Caco-2 (cell line): ENCODE measurements at regions not wholly inside any gene's neighbourhood (a gene's known extent, or its start where the extent isn't known, plus 50 kb on each side); places are given as distances from the start of the nearest gene placed in this dataset.
"Not testable (repeated sequence)": the region's sequence is repeated elsewhere in the genome, so short reads cannot be mapped to it uniquely, and the experiment has no call there.

Experiments
- BruUV-seq: library from RNA; stranded (reverse); fragments of 400-500 nt; replicated peaks from 2 replicates; lab custom pipeline; 2021; lab: Mats Ljungman, UMichigan
- CTCF ChIA-PET: fragments of 300-600 bp; sonication (Branson Sonifier 250); formaldehyde crosslinking; loops from one replicate; lab custom pipeline; 2022; ENCODE audit warnings: antibody characterized with exemption; lab: Charles Lee
- POLR2A ChIA-PET: fragments of 300-600 bp; sonication (Branson Sonifier 250); formaldehyde crosslinking; loops from one replicate; lab custom pipeline; 2022; ENCODE audit warnings: antibody characterized with exemption; lab: Charles Lee
- DNase-seq, 2 experiments: peaks; one replicate each; pipeline versions ENCODE4 v3.0.0 to v3.0.0-alpha.2; 2020 to 2022
- H3K27me3 ChIP-seq: replicated peaks from 2 replicates; pipeline ENCODE4 v1.6.0; 2011; ENCODE audit warnings: low read length; ENCODE audit not compliant: control insufficient read depth, insufficient read depth
- H3K36me3 ChIP-seq: 2 replicates; pipeline ENCODE4 v1.5.1; 2011; ENCODE audit warnings: low read length; ENCODE audit not compliant: control insufficient read depth, insufficient read depth
- H3K4me1 ChIP-seq: fragments of 250-450 bp; sonication (Bioruptor Pico); 2 replicates; pipeline ENCODE4 v1.5.1; 2020; ENCODE audit warnings: mild to moderate bottlenecking
- H3K4me3 ChIP-seq: 2 replicates; pipeline ENCODE4 v1.5.1; 2011; ENCODE audit warnings: low read depth, mild to moderate bottlenecking, control low read depth, low read length
- H3K9me3 ChIP-seq: fragments of 250-450 bp; sonication (Bioruptor Pico); 2 replicates; pipeline ENCODE4 v1.5.1; 2020; ENCODE audit warnings: mild to moderate bottlenecking, moderate library complexity
- H3K27ac Mint-ChIP-seq: one replicate; pipeline ENCODE4 v1.8.0; 2022; ENCODE audit warnings: mixed read lengths; ENCODE audit not compliant: unreplicated experiment
- H3K27me3 Mint-ChIP-seq: one replicate; pipeline ENCODE4 v1.8.0; 2022; ENCODE audit warnings: mixed read lengths; ENCODE audit not compliant: insufficient read depth, unreplicated experiment
- H3K36me3 Mint-ChIP-seq: one replicate; pipeline ENCODE4 v1.8.0; 2022; ENCODE audit warnings: mild to moderate bottlenecking, mixed read lengths; ENCODE audit not compliant: insufficient read depth, unreplicated experiment
- H3K4me1 Mint-ChIP-seq: one replicate; pipeline ENCODE4 v1.8.0; 2022; ENCODE audit warnings: low read depth, mixed read lengths; ENCODE audit not compliant: unreplicated experiment
- H3K4me3 Mint-ChIP-seq: one replicate; pipeline ENCODE4 v1.8.0; 2022; ENCODE audit warnings: mild to moderate bottlenecking, moderate library complexity, mixed read lengths; ENCODE audit not compliant: unreplicated experiment
- H3K9me3 Mint-ChIP-seq: one replicate; pipeline ENCODE4 v1.8.0; 2022; ENCODE audit warnings: mixed read lengths; ENCODE audit not compliant: unreplicated experiment
- intact Hi-C: fragments of 100-400 bp; cut with micrococcal nuclease; formaldehyde crosslinking; loops from one replicate; pipeline ENCODE4 v1.10.0; 2022; ENCODE audit not compliant: unreplicated experiment
- TF ChIP-seq, protein P1 (sequence below), 2 experiments: fragments of 200-600 bp in 1 of 2; IDR thresholded peaks; 1 replicate in 1 of 2; 2 replicates in 1 of 2; pipeline versions ENCODE4 v1.5.1 to v1.8.0; 2011 to 2022; ENCODE audit warnings: antibody characterized with exemption in 1 of 2, control low read depth in 1 of 2, inconsistent platforms in 1 of 2, low read depth in 1 of 2, low read length in 1 of 2, mild to moderate bottlenecking in 1 of 2, moderate library complexity in 1 of 2; ENCODE audit not compliant: insufficient read depth in 1 of 2, severe bottlenecking in 1 of 2, unreplicated experiment in 1 of 2

DNA sequence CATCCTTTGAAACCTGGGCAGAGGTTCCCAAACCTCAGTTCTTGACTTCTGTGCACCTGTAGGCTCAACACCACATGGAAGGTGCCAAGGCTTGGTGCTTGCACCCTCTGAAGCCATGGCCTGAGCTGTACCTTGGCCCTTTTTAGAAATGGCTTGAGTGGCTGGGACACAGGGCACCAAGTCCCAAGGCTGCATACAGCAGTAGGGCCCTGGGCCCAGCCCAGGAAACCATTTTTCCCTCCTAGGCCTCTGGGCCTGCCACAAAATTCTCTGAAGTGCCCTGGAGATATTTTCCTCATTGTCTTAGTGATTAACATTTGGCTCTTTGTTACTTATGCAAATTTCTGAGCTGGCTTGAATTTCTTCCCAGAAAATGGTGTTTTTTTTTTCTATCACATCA, 65.6 kb upstream of the ACTRT2 start:
- H3K27me3 ChIP-seq, result no peaks in the 10 kb centered on the region
- intact Hi-C loops, result no loop called here
- Mint-ChIP-seq H3K4me3 (no peak overlapping the region), H3K36me3 (no peaks in the 10 kb centered on the region), H3K4me1 (no peaks in the 10 kb centered on the region), H3K27me3 (peaks cover 3% of the 10 kb centered on the region), H3K9me3 (peaks cover 10% of the 10 kb centered on the region), H3K27ac (no peak overlapping the region)
- no peak for DNase-seq
- no TSS peak for BruUV-seq
- CTCF ChIA-PET, result no interaction called here
- H3K4me3 ChIP-seq, result no peak overlapping the region
- no peaks in the 10 kb centered on the region for H3K36me3 ChIP-seq
- TF ChIP-seq, protein P1, sequence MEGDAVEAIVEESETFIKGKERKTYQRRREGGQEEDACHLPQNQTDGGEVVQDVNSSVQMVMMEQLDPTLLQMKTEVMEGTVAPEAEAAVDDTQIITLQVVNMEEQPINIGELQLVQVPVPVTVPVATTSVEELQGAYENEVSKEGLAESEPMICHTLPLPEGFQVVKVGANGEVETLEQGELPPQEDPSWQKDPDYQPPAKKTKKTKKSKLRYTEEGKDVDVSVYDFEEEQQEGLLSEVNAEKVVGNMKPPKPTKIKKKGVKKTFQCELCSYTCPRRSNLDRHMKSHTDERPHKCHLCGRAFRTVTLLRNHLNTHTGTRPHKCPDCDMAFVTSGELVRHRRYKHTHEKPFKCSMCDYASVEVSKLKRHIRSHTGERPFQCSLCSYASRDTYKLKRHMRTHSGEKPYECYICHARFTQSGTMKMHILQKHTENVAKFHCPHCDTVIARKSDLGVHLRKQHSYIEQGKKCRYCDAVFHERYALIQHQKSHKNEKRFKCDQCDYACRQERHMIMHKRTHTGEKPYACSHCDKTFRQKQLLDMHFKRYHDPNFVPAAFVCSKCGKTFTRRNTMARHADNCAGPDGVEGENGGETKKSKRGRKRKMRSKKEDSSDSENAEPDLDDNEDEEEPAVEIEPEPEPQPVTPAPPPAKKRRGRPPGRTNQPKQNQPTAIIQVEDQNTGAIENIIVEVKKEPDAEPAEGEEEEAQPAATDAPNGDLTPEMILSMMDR (IDR thresholded peaks at IDR 0.05; ENCODE audit: insufficient read depth in 1 of 2, low read depth in 1 of 2, low read length in 1 of 2, severe bottlenecking in 1 of 2, unreplicated experiment in 1 of 2), result no peak
- POLR2A ChIA-PET, result no interaction called here
- H3K9me3 ChIP-seq, result no peaks in the 10 kb centered on the region
- H3K4me1 ChIP-seq, result no peaks in the 10 kb centered on the region

DNA sequence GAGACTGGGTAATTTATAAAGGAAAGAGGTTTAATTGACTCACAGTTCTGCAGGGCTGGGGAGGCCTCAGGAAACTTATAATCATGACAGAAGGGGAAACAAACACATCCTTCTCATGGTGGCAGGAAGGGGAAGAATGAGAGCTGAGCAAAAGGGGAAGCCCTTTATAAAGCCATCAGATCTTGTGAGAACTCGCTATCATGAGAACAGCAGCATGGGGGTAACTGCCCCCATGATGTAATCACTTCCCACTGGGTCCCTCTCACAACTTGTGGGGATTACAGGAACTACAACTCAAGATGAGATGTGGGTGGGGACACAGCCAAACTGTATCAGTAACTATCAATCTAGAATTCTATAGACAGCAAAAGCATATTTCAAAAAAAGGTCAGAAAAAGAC, 64.7 kb upstream of the ACTRT2 start:
- intact Hi-C loops, result no loop called here
- DNase-seq, result no peak
- no peaks in the 10 kb centered on the region for H3K27me3 ChIP-seq
- Mint-ChIP-seq H3K9me3 (peaks cover 10% of the 10 kb centered on the region), H3K27ac (no peak overlapping the region), H3K27me3 (peaks cover 3% of the 10 kb centered on the region), H3K4me1 (no peaks in the 10 kb centered on the region), H3K4me3 (no peak overlapping the region), H3K36me3 (no peaks in the 10 kb centered on the region)
- H3K4me1 ChIP-seq, result no peaks in the 10 kb centered on the region
- ChIA-PET CTCF (no interaction called here), POLR2A (no interaction called here)
- no TSS peak for BruUV-seq
- no peaks in the 10 kb centered on the region for H3K9me3 ChIP-seq
- TF ChIP-seq, protein P1 (IDR thresholded peaks at IDR 0.05; ENCODE audit: insufficient read depth in 1 of 2, low read depth in 1 of 2, low read length in 1 of 2, severe bottlenecking in 1 of 2, unreplicated experiment in 1 of 2), result no peak
- no peak overlapping the region for H3K4me3 ChIP-seq
- no peaks in the 10 kb centered on the region for H3K36me3 ChIP-seq

DNA sequence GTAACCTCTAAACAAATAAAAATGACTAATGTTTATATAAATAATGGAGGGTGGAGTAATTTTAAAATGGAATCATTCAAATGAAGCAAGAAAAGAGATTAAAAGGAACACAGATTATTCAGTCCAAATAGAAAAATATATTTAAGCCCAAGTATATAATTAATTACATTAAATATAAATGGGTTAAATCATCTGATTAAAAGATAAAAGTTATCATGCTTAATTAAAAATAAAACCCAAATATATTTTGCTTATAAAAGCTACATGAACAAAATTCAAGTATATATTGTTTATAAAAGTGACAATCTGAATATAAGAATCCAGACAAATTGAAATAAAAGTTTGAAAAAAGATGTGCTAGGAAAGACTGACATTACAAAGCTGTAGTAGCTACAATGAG, 63.9 kb upstream of the ACTRT2 start:
- H3K27me3 ChIP-seq, result no peaks in the 10 kb centered on the region
- CTCF ChIA-PET, result no interaction called here
- H3K4me1 ChIP-seq, result no peaks in the 10 kb centered on the region
- Mint-ChIP-seq H3K27ac (no peak overlapping the region), H3K4me3 (no peak overlapping the region), H3K36me3 (no peaks in the 10 kb centered on the region), H3K4me1 (no peaks in the 10 kb centered on the region), H3K27me3 (peaks cover 3% of the 10 kb centered on the region), H3K9me3 (peaks cover 10% of the 10 kb centered on the region)
- no TSS peak for BruUV-seq
- H3K9me3 ChIP-seq, result no peaks in the 10 kb centered on the region
- intact Hi-C loops, result no loop called here
- POLR2A ChIA-PET, result no interaction called here
- H3K4me3 ChIP-seq, result no peak overlapping the region
- H3K36me3 ChIP-seq, result no peaks in the 10 kb centered on the region
- DNase-seq, result no peak
- TF ChIP-seq, protein P1 (IDR thresholded peaks at IDR 0.05; ENCODE audit: insufficient read depth in 1 of 2, low read depth in 1 of 2, low read length in 1 of 2, severe bottlenecking in 1 of 2, unreplicated experiment in 1 of 2), result no peak

DNA sequence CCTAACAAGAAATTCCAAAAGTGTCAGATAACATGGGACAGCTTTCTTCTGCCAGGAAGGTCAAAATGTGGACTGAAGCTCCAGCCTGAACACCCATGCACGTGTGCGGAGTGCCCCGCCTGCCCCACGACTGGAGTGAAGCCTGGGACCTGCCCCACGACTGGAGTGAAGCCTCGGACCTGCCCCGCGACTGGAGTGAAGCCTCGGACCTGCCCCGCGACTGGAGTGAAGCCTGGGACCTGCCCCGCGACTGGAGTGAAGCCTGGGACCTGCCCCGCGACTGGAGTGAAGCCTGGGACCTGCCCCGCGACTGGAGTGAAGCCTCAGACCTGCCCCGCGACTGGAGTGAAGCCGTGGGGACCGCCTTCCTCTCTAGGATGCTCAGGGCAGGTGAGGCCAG, 61.4 kb upstream of the ACTRT2 start:
- H3K27ac Mint-ChIP-seq, H3K4me1 Mint-ChIP-seq, H3K36me3 ChIP-seq, H3K27me3 ChIP-seq, H3K4me3 ChIP-seq, H3K4me3 Mint-ChIP-seq, H3K4me1 ChIP-seq, H3K9me3 ChIP-seq, H3K36me3 Mint-ChIP-seq, POLR2A ChIA-PET, H3K9me3 Mint-ChIP-seq, DNase-seq, H3K27me3 Mint-ChIP-seq, intact Hi-C loops, CTCF ChIA-PET, BruUV-seq: not testable (repeated sequence)
